Astrocyte of the spinal cord (primary cell): ENCODE measurements at regions not wholly inside any gene's neighbourhood (a gene's known extent, or its start where the extent isn't known, plus 50 kb on each side); places are given as distances from the start of the nearest gene placed in this dataset.

Experiments used
- DNase-seq: peaks from one replicate; pipeline ENCODE4 v3.0.0; 2011; ENCODE audit warnings: low read depth, low spot score
- H3K4me3 ChIP-seq: 2 replicates; pipeline ENCODE4 v1.5.1; 2011; ENCODE audit warnings: low read depth, mild to moderate bottlenecking, low read length, moderate library complexity
- in situ Hi-C: cut with HindIII; loops from 2 replicates; pipeline ENCODE4 v1.10.0; 2017; ENCODE audit warnings: low sequenced_read_pairs
- TF ChIP-seq, protein P1 (sequence below): IDR thresholded peaks from 2 replicates; pipeline ENCODE4 v1.5.1; 2012; ENCODE audit warnings: low read depth, mild to moderate bottlenecking, low read length, inconsistent platforms

DNA sequence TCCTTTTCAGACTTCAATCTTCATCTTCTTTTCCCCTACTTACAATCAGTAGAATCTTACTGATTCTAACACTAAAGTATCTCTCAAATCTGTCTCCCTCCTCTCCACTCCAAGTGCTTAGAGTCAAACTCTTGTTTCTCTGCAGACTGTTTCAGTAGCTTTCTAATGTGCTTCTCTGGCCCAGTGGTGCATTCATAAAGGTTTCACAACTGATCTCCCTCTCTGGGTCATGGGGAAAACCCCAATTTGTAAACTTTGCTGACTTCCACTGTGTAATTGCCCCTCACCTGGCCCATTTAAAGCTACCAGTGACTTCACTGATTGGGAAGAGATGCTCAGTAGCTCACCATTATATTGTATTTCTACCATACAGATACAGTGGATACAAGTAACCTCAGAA is 183.6 kb downstream of the FAXC start:
- TF ChIP-seq, protein P1, sequence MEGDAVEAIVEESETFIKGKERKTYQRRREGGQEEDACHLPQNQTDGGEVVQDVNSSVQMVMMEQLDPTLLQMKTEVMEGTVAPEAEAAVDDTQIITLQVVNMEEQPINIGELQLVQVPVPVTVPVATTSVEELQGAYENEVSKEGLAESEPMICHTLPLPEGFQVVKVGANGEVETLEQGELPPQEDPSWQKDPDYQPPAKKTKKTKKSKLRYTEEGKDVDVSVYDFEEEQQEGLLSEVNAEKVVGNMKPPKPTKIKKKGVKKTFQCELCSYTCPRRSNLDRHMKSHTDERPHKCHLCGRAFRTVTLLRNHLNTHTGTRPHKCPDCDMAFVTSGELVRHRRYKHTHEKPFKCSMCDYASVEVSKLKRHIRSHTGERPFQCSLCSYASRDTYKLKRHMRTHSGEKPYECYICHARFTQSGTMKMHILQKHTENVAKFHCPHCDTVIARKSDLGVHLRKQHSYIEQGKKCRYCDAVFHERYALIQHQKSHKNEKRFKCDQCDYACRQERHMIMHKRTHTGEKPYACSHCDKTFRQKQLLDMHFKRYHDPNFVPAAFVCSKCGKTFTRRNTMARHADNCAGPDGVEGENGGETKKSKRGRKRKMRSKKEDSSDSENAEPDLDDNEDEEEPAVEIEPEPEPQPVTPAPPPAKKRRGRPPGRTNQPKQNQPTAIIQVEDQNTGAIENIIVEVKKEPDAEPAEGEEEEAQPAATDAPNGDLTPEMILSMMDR: no peak
- no peak overlapping the region for H3K4me3 ChIP-seq
- no peak for DNase-seq
- in situ Hi-C loops: no loop called here

- in situ Hi-C loops: no loop called here
- DNase-seq: no peak
- TF ChIP-seq, protein P1: no peak
- no peak overlapping the region for H3K4me3 ChIP-seq
Observed at GRCh38 chr6:99152347-99152643, 197.2 kb downstream of the FAXC start.

DNA sequence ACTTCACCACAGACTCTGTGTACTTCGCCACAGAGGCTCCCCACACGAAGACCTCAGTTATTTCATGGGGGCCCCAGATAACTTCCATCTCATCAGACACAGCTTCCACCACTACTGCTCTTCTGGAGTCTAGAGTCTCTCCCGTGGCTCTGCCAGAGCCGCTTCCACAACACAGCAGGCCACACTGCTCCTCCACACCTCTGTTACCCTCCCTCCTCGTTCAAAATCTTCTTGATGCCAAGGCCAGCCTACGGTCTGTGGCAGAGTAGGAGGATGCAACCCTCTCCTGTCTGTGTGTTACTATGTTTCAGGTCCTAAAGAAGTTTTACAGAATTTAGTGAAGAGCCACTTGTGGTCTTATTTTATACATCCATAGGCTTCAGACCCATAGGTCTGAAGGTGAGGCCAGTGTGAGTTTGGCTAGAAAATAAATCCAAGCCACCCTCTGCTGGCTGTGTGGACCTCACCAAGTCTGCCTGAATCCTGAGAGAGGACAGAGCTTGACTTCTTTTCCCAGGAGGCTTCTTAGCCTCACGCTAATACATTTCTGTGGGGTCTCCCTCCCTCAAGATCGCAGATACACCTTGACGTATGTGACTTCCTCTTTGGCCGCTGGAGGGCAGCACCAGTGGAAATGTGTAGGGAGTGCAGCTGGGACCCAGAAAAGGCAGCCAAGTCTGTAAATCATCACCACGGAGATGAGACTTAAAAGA is 197.7 kb downstream of the FAXC start:
- TF ChIP-seq, protein P1: peak; percentile 62
- DNase-seq: peak; percentile 13
- H3K4me3 ChIP-seq: no peak overlapping the region
- in situ Hi-C loops: no loop called here

DNA sequence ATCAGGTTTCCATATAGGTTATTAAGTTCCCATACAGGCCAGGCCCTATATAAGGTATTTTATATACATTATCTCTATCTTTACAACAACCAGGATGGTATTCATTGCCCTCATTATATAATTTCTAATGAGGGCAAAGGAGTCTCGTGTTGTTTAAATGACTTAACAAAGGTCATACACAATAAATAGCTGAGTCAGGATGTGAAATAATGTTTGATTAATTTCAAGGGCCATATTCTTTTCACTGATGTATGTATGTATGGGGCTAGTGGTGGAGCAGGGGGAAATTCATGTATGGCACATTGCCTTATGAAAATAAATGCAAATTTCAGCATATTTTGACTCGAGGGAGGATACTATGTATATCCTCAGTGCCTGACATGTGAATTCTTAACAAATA is 200.7 kb downstream of the FAXC start:
- no peak for DNase-seq
- no peak overlapping the region for H3K4me3 ChIP-seq
- in situ Hi-C loops: no loop called here

DNA sequence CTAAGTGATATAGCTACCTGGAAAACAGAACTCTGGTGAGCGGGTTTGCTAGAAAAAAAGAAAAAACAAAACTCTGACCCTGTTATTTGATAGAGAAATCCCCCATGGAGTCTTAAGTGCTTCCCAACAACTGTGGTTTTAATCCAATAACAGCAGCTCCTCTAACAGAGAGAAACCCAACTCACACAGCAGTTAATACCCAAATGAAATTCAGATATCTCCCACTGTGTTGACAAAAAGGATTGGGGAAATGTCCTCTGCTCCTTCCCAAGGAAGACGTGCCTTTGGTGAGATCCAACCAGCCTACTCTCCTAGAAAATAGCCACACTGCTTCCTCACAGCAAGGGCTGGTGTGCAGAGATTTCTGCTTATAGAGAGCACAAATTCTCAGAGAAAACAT is 200.4 kb upstream of the FBXL4 start:
- TF ChIP-seq, protein P1: no peak
- in situ Hi-C loops: no loop called here
- no peak for DNase-seq
- no peak overlapping the region for H3K4me3 ChIP-seq

More for the DNA sequence above, 200.7 kb downstream of the FAXC start:
- TF ChIP-seq, protein P1: no peak

- in situ Hi-C loops: no loop called here
- TF ChIP-seq, protein P1: no peak
- no peak overlapping the region for H3K4me3 ChIP-seq
- DNase-seq: no peak
Observed at GRCh38 chr6:99147206-99147605, 199.5 kb upstream of the FBXL4 start.

- no peak overlapping the region for H3K4me3 ChIP-seq
- DNase-seq: no peak
- TF ChIP-seq, protein P1: no peak
- in situ Hi-C loops: no loop called here
Observed at GRCh38 chr6:99146711-99147110, 199.0 kb upstream of the FBXL4 start.
